ENCODE measurements at regions not wholly inside any gene's neighbourhood (a gene's known extent, or its start where the extent isn't known, plus 50 kb on each side); places are given as distances from the start of the nearest gene placed in this dataset.

DNA sequence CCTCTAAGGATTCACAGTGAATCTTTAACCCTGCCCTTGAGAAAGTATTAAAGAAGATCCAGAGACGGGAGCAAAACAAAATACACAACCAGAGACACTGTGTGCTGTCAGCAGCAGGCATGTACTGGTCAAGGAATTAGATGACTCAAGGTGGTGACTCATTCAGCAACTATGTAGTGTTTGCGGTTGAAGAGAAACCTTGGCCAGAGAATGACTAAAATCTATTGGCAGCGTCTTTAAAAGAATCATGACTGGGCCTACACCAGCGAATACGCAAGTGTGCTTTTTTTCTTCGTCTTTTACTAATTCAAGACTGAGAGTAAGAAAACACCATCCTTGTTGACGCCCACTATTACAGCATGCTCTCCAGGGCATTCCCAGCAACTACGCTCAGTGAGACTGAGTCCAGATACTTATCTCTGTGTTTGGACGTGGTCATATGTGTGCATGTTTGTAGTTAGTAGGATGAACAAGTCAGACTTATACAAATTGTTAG, 72.4 kb upstream of the BACH2 start:
- TF ChIP-seq, protein P1, sequence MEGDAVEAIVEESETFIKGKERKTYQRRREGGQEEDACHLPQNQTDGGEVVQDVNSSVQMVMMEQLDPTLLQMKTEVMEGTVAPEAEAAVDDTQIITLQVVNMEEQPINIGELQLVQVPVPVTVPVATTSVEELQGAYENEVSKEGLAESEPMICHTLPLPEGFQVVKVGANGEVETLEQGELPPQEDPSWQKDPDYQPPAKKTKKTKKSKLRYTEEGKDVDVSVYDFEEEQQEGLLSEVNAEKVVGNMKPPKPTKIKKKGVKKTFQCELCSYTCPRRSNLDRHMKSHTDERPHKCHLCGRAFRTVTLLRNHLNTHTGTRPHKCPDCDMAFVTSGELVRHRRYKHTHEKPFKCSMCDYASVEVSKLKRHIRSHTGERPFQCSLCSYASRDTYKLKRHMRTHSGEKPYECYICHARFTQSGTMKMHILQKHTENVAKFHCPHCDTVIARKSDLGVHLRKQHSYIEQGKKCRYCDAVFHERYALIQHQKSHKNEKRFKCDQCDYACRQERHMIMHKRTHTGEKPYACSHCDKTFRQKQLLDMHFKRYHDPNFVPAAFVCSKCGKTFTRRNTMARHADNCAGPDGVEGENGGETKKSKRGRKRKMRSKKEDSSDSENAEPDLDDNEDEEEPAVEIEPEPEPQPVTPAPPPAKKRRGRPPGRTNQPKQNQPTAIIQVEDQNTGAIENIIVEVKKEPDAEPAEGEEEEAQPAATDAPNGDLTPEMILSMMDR (IDR thresholded peaks at IDR 0.05; ENCODE audit: unreplicated experiment) = no peak
- Mint-ChIP-seq H3K4me3 (ENCODE audit: unreplicated experiment) (peak overlapping the region; percentile 12), H3K4me1 (ENCODE audit: insufficient read depth, unreplicated experiment) (peaks cover 11% of the 10 kb centered on the region), H3K36me3 (ENCODE audit: insufficient read depth, unreplicated experiment) (no peaks in the 10 kb centered on the region), H3K27ac (ENCODE audit: low read depth, unreplicated experiment) (peak overlapping the region; percentile 68), H3K9me3 (ENCODE audit: unreplicated experiment) (no peaks in the 10 kb centered on the region), H3K27me3 (ENCODE audit: insufficient read depth, unreplicated experiment) (no peaks in the 10 kb centered on the region)
- CTCF ChIA-PET = interaction anchor here (0.7 to 3.5 kb wide), 6 partner anchors 13 to 1132 kb away, joined by 3 to 29 read pairs (median 4); no protein-coding TSS in a partner anchor
- intact Hi-C loops (cut with micrococcal nuclease) = loop anchor here (1.0 kb wide), 1 partner anchor 73 kb away; the partner anchor contains the start of gene BACH2
- POLR2A ChIA-PET = interaction anchor here (0.6 to 1.5 kb wide), 9 partner anchors 8 to 271 kb away, joined by 3 to 9 read pairs (median 4); no protein-coding TSS in a partner anchor
- no TSS peak for BruUV-seq (replicated peaks)
- peak; percentile 99 for DNase-seq (ENCODE audit: unreplicated experiment)

DNA sequence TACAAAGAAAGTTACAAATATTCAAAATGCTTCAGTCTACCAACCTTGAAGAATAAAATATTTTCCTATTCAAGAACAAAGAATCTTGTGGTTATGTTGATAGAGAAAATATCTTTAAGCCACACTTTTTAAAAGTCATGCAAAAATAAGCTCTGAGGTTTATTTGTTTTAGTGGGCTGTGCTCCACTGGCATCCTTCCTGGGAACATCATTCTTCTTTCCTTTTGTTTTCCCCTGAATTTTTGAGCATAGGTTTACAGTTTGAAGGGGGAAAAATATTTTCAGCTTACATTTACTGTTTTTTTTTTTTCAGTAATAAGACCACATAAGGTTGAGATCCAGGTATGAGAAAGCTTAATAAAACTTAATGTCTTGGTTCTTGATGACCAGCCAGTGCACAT, 72.0 kb upstream of the BACH2 start:
- no peak for DNase-seq (ENCODE audit: unreplicated experiment)
- no peaks in the 10 kb centered on the region for H3K27me3 Mint-ChIP-seq (ENCODE audit: insufficient read depth, unreplicated experiment)
- TF ChIP-seq, protein P1 (IDR thresholded peaks at IDR 0.05; ENCODE audit: unreplicated experiment) = no peak
- no TSS peak for BruUV-seq (replicated peaks)
- H3K4me3 Mint-ChIP-seq (ENCODE audit: unreplicated experiment) = peak overlapping the region; percentile 12
- intact Hi-C loops (cut with micrococcal nuclease) = no loop called here
- ChIA-PET POLR2A (interaction anchor here (0.6 to 1.5 kb wide), 10 partner anchors 8 to 271 kb away, joined by 3 to 9 read pairs (median 4); no protein-coding TSS in a partner anchor), CTCF (interaction anchor here (0.7 to 3.5 kb wide), 8 partner anchors 8 to 1131 kb away, joined by 3 to 29 read pairs (median 4); no protein-coding TSS in a partner anchor)
- peaks cover 11% of the 10 kb centered on the region for H3K4me1 Mint-ChIP-seq (ENCODE audit: insufficient read depth, unreplicated experiment)
- no peaks in the 10 kb centered on the region for H3K9me3 Mint-ChIP-seq (ENCODE audit: unreplicated experiment)
- H3K36me3 Mint-ChIP-seq (ENCODE audit: insufficient read depth, unreplicated experiment) = no peaks in the 10 kb centered on the region
- H3K27ac Mint-ChIP-seq (ENCODE audit: low read depth, unreplicated experiment) = peak overlapping the region; percentile 68

DNA sequence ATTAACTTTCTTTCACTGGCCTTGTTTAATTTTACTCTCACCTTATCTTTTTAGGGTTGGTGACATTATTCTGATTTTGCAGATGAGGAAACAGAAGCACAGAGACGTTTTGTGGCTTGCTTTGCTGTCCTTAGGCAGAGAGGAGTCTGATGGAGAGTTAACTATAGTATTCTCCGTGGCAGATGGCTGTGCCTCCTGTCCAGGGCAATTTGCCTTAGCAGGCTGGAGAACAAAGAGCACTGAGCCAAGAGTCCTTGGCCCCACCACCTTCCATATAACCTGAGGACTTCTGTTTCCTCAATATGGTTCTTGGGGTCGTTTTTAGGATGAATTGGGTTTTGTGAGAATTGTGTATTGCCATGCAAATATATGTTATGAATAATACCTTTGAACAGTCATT, 71.4 kb upstream of the BACH2 start:
- no peaks in the 10 kb centered on the region for H3K9me3 Mint-ChIP-seq (ENCODE audit: unreplicated experiment)
- H3K4me3 Mint-ChIP-seq (ENCODE audit: unreplicated experiment) = no peak overlapping the region
- intact Hi-C loops (cut with micrococcal nuclease) = no loop called here
- TF ChIP-seq, protein P1 (IDR thresholded peaks at IDR 0.05; ENCODE audit: unreplicated experiment) = no peak
- H3K36me3 Mint-ChIP-seq (ENCODE audit: insufficient read depth, unreplicated experiment) = no peaks in the 10 kb centered on the region
- POLR2A ChIA-PET = interaction anchor here (0.8 to 1.5 kb wide), 8 partner anchors 8 to 270 kb away, joined by 3 to 9 read pairs (median 4); no protein-coding TSS in a partner anchor
- H3K4me1 Mint-ChIP-seq (ENCODE audit: insufficient read depth, unreplicated experiment) = peaks cover 11% of the 10 kb centered on the region
- BruUV-seq (replicated peaks) = no TSS peak
- no peak for DNase-seq (ENCODE audit: unreplicated experiment)
- H3K27ac Mint-ChIP-seq (ENCODE audit: low read depth, unreplicated experiment) = no peak overlapping the region
- no peaks in the 10 kb centered on the region for H3K27me3 Mint-ChIP-seq (ENCODE audit: insufficient read depth, unreplicated experiment)
- CTCF ChIA-PET = interaction anchor here (0.7 to 3.5 kb wide), 8 partner anchors 8 to 427 kb away, joined by 3 to 29 read pairs (median 4); no protein-coding TSS in a partner anchor

DNA sequence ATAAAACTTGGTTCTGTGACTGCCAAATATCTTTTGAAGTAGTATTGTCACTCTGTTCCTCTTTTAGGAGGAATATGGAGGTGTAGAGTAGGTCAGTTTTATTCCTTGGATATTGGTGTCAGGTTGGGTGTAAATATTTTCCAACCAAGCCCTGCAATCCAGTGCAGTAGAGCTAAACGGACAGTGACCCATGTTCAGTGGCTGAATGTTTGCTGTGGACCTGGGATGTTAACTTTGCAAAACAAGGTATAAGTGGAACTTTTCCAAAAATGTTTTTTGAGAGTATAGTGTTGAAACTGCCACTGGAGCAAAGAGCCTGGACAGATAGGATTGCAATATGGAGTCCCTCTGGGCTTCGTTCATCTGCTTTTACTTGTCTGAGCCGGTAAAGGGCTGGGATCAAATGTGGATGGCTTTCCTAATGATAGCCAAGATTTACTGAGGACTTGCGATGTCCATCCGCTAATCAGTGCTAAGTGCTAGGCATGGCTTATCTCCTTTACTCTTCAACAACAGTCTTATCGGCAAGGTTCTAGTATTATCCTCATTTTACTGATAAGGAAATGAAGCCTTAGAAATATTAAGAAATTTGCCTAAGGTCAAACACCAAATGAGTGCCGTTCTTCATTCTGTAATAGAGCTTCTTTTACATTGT, 69.0 kb upstream of the BACH2 start:
- Mint-ChIP-seq H3K4me3 (ENCODE audit: unreplicated experiment) (no peak overlapping the region), H3K9me3 (ENCODE audit: unreplicated experiment) (no peaks in the 10 kb centered on the region), H3K36me3 (ENCODE audit: insufficient read depth, unreplicated experiment) (no peaks in the 10 kb centered on the region), H3K27ac (ENCODE audit: low read depth, unreplicated experiment) (no peak overlapping the region), H3K4me1 (ENCODE audit: insufficient read depth, unreplicated experiment) (peaks cover 8% of the 10 kb centered on the region), H3K27me3 (ENCODE audit: insufficient read depth, unreplicated experiment) (no peaks in the 10 kb centered on the region)
- intact Hi-C loops (cut with micrococcal nuclease) = no loop called here
- DNase-seq (ENCODE audit: unreplicated experiment) = no peak
- ChIA-PET CTCF (interaction anchor here (0.6 kb wide), 1 partner anchor 627 kb away, joined by 3 read pairs; no protein-coding TSS in a partner anchor), POLR2A (interaction anchor here (0.8 to 0.9 kb wide), 2 partner anchors 13 to 30 kb away, joined by 3 read pairs; no protein-coding TSS in a partner anchor)
- no TSS peak for BruUV-seq (replicated peaks)
- TF ChIP-seq, protein P1 (IDR thresholded peaks at IDR 0.05; ENCODE audit: unreplicated experiment) = no peak

Data from MCF 10A (cell line).